ENCODE measurements at regions not wholly inside any gene's neighbourhood (a gene's known extent, or its start where the extent isn't known, plus 50 kb on each side); places are given as distances from the start of the nearest gene placed in this dataset.
A peak's percentile ranks its signal among the peaks of the same experiment; 100 is the strongest.

GRCh38 chr16:85275533-85276249 lies 163.4 kb upstream of the CIBAR2 start:
- intact Hi-C loops (cut with DNase I): no loop called here

GRCh38 chr16:85276258-85276657 lies 164.0 kb upstream of the CIBAR2 start:
- H3K4me3 ChIP-seq: no peak overlapping the region
- DNase-seq (no peak), ATAC-seq (no peak)
- H3K9me3 ChIP-seq: no peaks in the 10 kb centered on the region
- intact Hi-C loops (cut with DNase I): no loop called here
- H3K4me1 ChIP-seq: no peaks in the 10 kb centered on the region
- no peaks in the 10 kb centered on the region for H3K36me3 ChIP-seq
- H3K27me3 ChIP-seq (ENCODE audit: low read depth): no peaks in the 10 kb centered on the region
- H3K27ac ChIP-seq: no peak overlapping the region
- no peak for TF ChIP-seq CTCF (IDR thresholded peaks at IDR 0.05)

More at GRCh38 chr16:85275533-85276249, 163.4 kb upstream of the CIBAR2 start:
- H3K4me3 ChIP-seq: no peak overlapping the region
- peak; percentile 71 for DNase-seq
- peak; percentile 90 for TF ChIP-seq CTCF (IDR thresholded peaks at IDR 0.05)
- ATAC-seq: peak; percentile 66 to 79
- no peaks in the 10 kb centered on the region for H3K27me3 ChIP-seq (ENCODE audit: low read depth)
- H3K27ac ChIP-seq: no peak overlapping the region
- H3K9me3 ChIP-seq: no peaks in the 10 kb centered on the region
- no peaks in the 10 kb centered on the region for H3K36me3 ChIP-seq
- no peaks in the 10 kb centered on the region for H3K4me1 ChIP-seq

- Histone ChIP-seq H3K36me3 (no peaks in the 10 kb centered on the region), H3K27me3 (ENCODE audit: low read depth) (no peaks in the 10 kb centered on the region), H3K4me1 (no peaks in the 10 kb centered on the region), H3K4me3 (no peak overlapping the region), H3K9me3 (no peaks in the 10 kb centered on the region), H3K27ac (no peak overlapping the region)
- TF ChIP-seq CTCF (IDR thresholded peaks at IDR 0.05): no peak
- intact Hi-C loops (cut with DNase I): no loop called here
- no peak for ATAC-seq
- no peak for DNase-seq
These were observed 164.4 kb upstream of the CIBAR2 start for GRCh38 chr16:85276721-85277120.

- H3K9me3 ChIP-seq: no peaks in the 10 kb centered on the region
- TF ChIP-seq CTCF (IDR thresholded peaks at IDR 0.05): no peak
- peaks cover 5% of the 10 kb centered on the region for H3K27me3 ChIP-seq (ENCODE audit: low read depth)
- DNase-seq (no peak), ATAC-seq (no peak)
- intact Hi-C loops (cut with DNase I): no loop called here
- no peak overlapping the region for H3K27ac ChIP-seq
- no peaks in the 10 kb centered on the region for H3K4me1 ChIP-seq
- H3K36me3 ChIP-seq: no peaks in the 10 kb centered on the region
- no peak overlapping the region for H3K4me3 ChIP-seq
These were observed 166.6 kb upstream of the CIBAR2 start for GRCh38 chr16:85278839-85279238.

- no peak for TF ChIP-seq CTCF (IDR thresholded peaks at IDR 0.05)
- no peak for ATAC-seq
- intact Hi-C loops (cut with DNase I): no loop called here
- Histone ChIP-seq H3K27me3 (ENCODE audit: low read depth) (peaks cover 5% of the 10 kb centered on the region), H3K4me1 (no peaks in the 10 kb centered on the region), H3K9me3 (no peaks in the 10 kb centered on the region), H3K27ac (no peak overlapping the region), H3K4me3 (no peak overlapping the region), H3K36me3 (no peaks in the 10 kb centered on the region)
- DNase-seq: no peak
These were observed 167.1 kb upstream of the CIBAR2 start for GRCh38 chr16:85279402-85279801.

Measured in lower lobe of right lung (tissue), 2 donors.